ENCODE measurements at regions not wholly inside any gene's neighbourhood (a gene's known extent, or its start where the extent isn't known, plus 50 kb on each side); places are given as distances from the start of the nearest gene placed in this dataset.

GRCh38 chr3:150330174-150330573, 77.9 kb upstream of the TSC22D2 start:
- ChIA-PET CTCF (no interaction called here), POLR2A (no interaction called here)
- no peak for TF ChIP-seq CTCF (IDR thresholded peaks at IDR 0.05; ENCODE audit: insufficient read depth in 1 of 2, low read depth in 1 of 2, low read length in 1 of 2, severe bottlenecking in 1 of 2, unreplicated experiment in 1 of 2)
- Histone ChIP-seq H3K36me3 (ENCODE audit: control insufficient read depth, insufficient read depth, low read length) (no peaks in the 10 kb centered on the region), H3K4me1 (peaks cover 50% of the 10 kb centered on the region), H3K4me3 (ENCODE audit: low read depth, low read length) (no peak overlapping the region), H3K27me3 (replicated peaks; ENCODE audit: control insufficient read depth, insufficient read depth, low read length) (no peaks in the 10 kb centered on the region), H3K9me3 (no peaks in the 10 kb centered on the region)
- Mint-ChIP-seq H3K4me1 (ENCODE audit: low read depth, unreplicated experiment) (peaks cover 47% of the 10 kb centered on the region), H3K9me3 (ENCODE audit: unreplicated experiment) (no peaks in the 10 kb centered on the region), H3K27me3 (ENCODE audit: insufficient read depth, unreplicated experiment) (no peaks in the 10 kb centered on the region), H3K4me3 (ENCODE audit: unreplicated experiment) (no peak overlapping the region), H3K36me3 (ENCODE audit: insufficient read depth, unreplicated experiment) (no peaks in the 10 kb centered on the region), H3K27ac (ENCODE audit: unreplicated experiment) (no peak overlapping the region)
- no peak for DNase-seq
- BruUV-seq (replicated peaks), result no TSS peak
- intact Hi-C loops (cut with micrococcal nuclease; ENCODE audit: unreplicated experiment), result no loop called here

DNA sequence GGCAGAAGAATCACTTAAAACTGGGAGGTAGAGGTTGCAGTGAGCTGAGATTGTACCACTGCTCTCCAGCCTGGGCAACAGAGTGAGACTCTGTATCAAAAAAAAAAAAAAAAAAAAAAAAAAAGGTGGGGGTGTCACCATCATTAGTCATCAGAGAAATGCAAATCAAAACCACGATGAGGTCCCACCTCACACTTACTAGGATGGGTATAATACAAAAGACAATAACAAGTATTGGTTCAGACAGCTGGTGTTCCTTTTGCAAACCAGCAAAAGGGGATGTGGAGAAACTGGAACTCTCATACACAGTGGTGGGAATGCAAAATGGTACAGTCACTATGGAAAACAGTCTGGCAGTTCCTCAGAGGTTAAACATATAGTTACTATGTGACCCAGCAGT, 78.7 kb upstream of the TSC22D2 start:
- BruUV-seq (replicated peaks), result no TSS peak
- Mint-ChIP-seq H3K4me1 (ENCODE audit: low read depth, unreplicated experiment) (peaks cover 54% of the 10 kb centered on the region), H3K36me3 (ENCODE audit: insufficient read depth, unreplicated experiment) (no peaks in the 10 kb centered on the region), H3K4me3 (ENCODE audit: unreplicated experiment) (no peak overlapping the region), H3K27ac (ENCODE audit: unreplicated experiment) (no peak overlapping the region), H3K9me3 (ENCODE audit: unreplicated experiment) (no peaks in the 10 kb centered on the region), H3K27me3 (ENCODE audit: insufficient read depth, unreplicated experiment) (no peaks in the 10 kb centered on the region)
- CTCF ChIA-PET, result no interaction called here
- no peak overlapping the region for H3K4me3 ChIP-seq (ENCODE audit: low read depth, low read length)
- no peak for TF ChIP-seq CTCF (IDR thresholded peaks at IDR 0.05; ENCODE audit: insufficient read depth in 1 of 2, low read depth in 1 of 2, low read length in 1 of 2, severe bottlenecking in 1 of 2, unreplicated experiment in 1 of 2)
- no peaks in the 10 kb centered on the region for H3K36me3 ChIP-seq (ENCODE audit: control insufficient read depth, insufficient read depth, low read length)
- H3K4me1 ChIP-seq, result peaks cover 54% of the 10 kb centered on the region
- intact Hi-C loops (cut with micrococcal nuclease; ENCODE audit: unreplicated experiment), result no loop called here
- H3K27me3 ChIP-seq (replicated peaks; ENCODE audit: control insufficient read depth, insufficient read depth, low read length), result no peaks in the 10 kb centered on the region
- H3K9me3 ChIP-seq, result no peaks in the 10 kb centered on the region
- POLR2A ChIA-PET, result no interaction called here
- DNase-seq, result no peak

DNA sequence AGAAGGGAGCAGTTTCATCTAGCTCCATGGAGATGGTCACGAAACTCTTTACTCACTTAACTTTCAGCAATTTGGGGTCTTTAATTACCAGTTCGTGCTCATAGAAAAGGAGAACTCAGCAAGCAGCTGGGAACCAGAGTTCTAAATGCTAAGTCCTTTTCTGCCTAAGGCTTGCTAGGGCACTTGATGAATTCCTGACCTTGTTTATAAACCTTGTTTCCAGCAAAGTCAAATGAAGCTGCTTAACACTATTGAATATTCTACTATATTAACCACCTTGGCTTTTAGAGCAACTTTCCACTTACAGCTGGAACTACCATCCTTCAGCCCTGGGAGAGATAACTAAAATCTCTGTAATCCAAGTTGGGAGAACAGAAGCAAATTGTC, 79.5 kb upstream of the TSC22D2 start:
- ChIA-PET CTCF (no interaction called here), POLR2A (no interaction called here)
- Mint-ChIP-seq H3K36me3 (ENCODE audit: insufficient read depth, unreplicated experiment) (no peaks in the 10 kb centered on the region), H3K4me1 (ENCODE audit: low read depth, unreplicated experiment) (peaks cover 58% of the 10 kb centered on the region), H3K27ac (ENCODE audit: unreplicated experiment) (no peak overlapping the region), H3K4me3 (ENCODE audit: unreplicated experiment) (no peak overlapping the region), H3K27me3 (ENCODE audit: insufficient read depth, unreplicated experiment) (no peaks in the 10 kb centered on the region), H3K9me3 (ENCODE audit: unreplicated experiment) (no peaks in the 10 kb centered on the region)
- no peak overlapping the region for H3K4me3 ChIP-seq (ENCODE audit: low read depth, low read length)
- no peaks in the 10 kb centered on the region for H3K9me3 ChIP-seq
- DNase-seq, result no peak
- H3K4me1 ChIP-seq, result peaks cover 58% of the 10 kb centered on the region
- intact Hi-C loops (cut with micrococcal nuclease; ENCODE audit: unreplicated experiment), result no loop called here
- H3K36me3 ChIP-seq (ENCODE audit: control insufficient read depth, insufficient read depth, low read length), result no peaks in the 10 kb centered on the region
- BruUV-seq (replicated peaks), result no TSS peak
- no peaks in the 10 kb centered on the region for H3K27me3 ChIP-seq (replicated peaks; ENCODE audit: control insufficient read depth, insufficient read depth, low read length)
- no peak for TF ChIP-seq CTCF (IDR thresholded peaks at IDR 0.05; ENCODE audit: insufficient read depth in 1 of 2, low read depth in 1 of 2, low read length in 1 of 2, severe bottlenecking in 1 of 2, unreplicated experiment in 1 of 2)
